Epithelial cell of esophagus (primary cell): ENCODE measurements at regions not wholly inside any gene's neighbourhood (a gene's known extent, or its start where the extent isn't known, plus 50 kb on each side); places are given as distances from the start of the nearest gene placed in this dataset.

Source experiments
- DNase-seq: peaks from one replicate; pipeline ENCODE4 v3.0.0; 2010; ENCODE audit warnings: low read depth
- H3K4me3 ChIP-seq: 2 replicates; pipeline ENCODE4 v1.5.1; 2011; ENCODE audit warnings: mild to moderate bottlenecking, low read length, control low read depth
- TF ChIP-seq, protein P1 (sequence below): IDR thresholded peaks from 2 replicates; pipeline ENCODE4 v1.5.1; 2011; ENCODE audit warnings: low read depth, mild to moderate bottlenecking, low read length, control low read depth, inconsistent platforms; ENCODE audit not compliant: insufficient read depth; ENCODE audit errors: missing control alignments

DNA sequence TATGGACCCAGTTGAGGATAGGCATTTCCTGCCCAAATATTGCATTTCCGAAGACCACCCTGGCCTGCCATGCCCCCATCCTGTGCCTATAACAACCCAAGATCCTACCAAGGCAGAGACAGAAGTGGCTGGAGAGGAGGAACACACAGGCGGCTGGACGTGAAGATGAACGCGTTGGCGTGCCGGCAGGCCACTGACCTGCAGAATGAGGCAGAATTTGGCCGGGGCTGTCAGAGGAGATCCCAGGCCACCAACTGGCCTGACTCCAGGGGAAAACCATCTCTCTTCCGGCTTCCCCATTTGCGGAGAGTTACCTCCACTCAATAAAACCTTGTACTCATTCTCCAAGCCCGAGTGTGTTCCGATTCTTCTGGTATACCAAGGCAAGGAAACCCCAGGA, 1507.5 kb downstream of the EFNA5 start:
- TF ChIP-seq, protein P1, sequence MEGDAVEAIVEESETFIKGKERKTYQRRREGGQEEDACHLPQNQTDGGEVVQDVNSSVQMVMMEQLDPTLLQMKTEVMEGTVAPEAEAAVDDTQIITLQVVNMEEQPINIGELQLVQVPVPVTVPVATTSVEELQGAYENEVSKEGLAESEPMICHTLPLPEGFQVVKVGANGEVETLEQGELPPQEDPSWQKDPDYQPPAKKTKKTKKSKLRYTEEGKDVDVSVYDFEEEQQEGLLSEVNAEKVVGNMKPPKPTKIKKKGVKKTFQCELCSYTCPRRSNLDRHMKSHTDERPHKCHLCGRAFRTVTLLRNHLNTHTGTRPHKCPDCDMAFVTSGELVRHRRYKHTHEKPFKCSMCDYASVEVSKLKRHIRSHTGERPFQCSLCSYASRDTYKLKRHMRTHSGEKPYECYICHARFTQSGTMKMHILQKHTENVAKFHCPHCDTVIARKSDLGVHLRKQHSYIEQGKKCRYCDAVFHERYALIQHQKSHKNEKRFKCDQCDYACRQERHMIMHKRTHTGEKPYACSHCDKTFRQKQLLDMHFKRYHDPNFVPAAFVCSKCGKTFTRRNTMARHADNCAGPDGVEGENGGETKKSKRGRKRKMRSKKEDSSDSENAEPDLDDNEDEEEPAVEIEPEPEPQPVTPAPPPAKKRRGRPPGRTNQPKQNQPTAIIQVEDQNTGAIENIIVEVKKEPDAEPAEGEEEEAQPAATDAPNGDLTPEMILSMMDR = no peak
- DNase-seq = no peak
- no peak overlapping the region for H3K4me3 ChIP-seq

DNA sequence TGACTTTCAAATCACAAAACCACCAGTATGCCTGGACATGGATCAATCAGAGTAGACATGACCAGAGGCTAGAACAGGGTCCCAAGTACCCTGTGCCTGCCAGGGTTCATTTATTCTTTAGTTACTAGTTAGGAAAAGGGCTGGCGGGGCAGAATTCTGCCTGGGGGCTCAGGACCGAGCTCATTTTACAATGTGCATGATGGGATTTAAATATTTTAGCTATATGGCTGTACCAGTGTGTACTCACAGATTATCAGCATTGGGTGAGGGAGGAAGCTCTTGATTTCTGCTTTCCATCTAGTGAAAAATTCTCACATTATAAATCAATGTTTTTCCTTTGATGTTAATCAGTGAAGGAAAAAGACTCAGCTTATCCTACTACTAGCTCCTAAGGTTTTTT, 1511.1 kb downstream of the EFNA5 start:
- no peak overlapping the region for H3K4me3 ChIP-seq
- DNase-seq = no peak
- TF ChIP-seq, protein P1 = no peak

DNA sequence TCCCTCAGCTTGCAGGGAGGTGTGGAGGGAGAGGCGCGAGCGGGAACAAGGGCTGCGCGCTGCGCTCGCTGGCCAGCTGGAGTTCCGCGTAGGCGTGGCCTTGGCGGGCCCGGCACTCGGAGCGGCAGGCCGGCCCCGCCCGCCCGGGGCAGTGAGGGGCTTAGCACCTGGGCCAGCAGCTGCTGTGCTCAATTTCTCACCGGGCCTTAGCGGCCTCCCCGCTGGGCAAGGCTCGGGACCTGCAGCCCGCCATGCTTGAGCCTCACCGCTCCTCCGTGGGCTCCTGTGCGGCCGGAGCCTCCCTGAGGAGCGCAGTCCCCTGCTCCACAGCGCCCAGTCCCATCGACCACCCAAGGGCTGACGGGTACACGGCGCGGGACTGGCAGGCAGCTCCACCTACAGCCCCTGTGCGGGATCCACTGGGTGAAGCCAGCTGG, 1516.4 kb downstream of the EFNA5 start:
- DNase-seq = no peak
- H3K4me3 ChIP-seq = no peak overlapping the region
- TF ChIP-seq, protein P1 = no peak

DNA sequence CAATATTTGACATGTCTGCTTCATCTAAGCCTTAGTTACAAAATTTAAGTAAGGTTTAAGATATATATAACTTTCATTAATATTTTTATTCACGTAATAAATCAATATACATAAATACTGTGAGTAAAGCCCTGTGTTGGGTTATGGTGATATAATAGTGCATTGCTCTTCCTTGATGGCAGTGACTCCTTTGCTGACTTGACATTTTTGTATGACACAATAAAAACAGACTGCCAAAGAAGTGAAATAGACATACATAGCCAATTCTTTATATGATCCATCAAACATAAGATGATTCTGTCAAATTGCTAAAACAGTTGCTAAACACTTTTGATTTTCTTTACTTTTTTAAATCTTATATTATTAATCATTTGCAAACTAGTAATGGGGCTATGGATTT, 1518.2 kb downstream of the EFNA5 start:
- DNase-seq = no peak
- H3K4me3 ChIP-seq = no peak overlapping the region

DNA sequence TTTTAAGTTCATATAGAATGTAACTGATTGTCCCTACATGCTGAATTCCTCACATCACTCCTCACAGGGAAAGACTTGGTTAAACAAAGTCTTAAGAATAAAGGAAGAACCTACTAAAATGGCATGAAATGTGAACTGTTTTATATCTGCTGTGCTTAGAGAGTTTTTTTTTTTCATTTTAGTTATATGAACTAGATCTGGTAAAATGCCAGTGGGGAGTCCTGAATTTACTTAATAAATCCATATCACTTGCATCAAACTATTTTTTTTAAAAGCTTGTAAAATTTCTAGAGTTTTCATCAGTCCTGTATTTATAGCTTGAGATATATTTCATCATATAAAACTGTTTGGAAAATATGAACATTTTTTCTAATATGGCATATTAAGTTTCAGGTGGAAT, 1528.6 kb downstream of the EFNA5 start:
- no peak overlapping the region for H3K4me3 ChIP-seq
- TF ChIP-seq, protein P1 = no peak
- DNase-seq = no peak

More for the DNA sequence above, 1518.2 kb downstream of the EFNA5 start:
- TF ChIP-seq, protein P1 = no peak

DNA sequence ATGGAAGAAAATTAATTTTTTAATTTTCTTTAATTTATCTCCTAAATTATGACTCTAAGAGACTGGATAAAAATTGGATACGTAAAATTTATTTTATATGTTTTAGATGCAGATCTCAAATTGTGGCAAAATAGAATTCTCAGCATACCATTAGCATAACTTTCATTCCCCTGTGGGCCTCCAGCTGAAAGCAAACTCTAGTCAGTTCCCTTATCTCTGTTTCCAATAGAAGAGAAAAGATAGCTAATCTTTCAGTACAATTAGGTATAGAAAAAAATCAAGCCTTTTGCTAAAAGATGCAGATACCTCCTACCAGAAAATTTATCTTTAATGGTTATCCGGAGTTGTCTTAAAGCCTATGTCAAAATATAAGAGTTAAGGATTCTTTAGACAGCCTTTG, 1530.6 kb downstream of the EFNA5 start:
- TF ChIP-seq, protein P1 = no peak
- no peak for DNase-seq

DNA sequence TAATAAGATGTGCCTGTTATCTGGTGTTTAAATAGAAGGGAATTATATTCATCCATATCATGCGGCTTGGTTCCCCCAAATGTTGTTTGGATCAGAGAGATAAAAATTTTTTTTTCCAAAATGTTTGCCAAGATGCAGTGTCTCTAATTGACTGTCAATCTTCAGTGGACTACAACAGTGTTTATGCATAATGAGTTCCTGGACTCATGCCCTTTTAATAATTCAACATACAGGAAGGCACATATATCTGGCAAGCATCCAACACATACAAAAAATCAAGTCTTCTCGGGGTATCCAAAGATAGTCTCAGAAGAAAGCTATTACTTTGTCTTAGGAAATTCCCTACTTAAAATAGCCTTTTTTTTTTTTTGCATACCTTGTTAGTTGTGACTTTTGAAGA, 1534.7 kb downstream of the EFNA5 start:
- DNase-seq = no peak
- TF ChIP-seq, protein P1 = no peak
- H3K4me3 ChIP-seq = no peak overlapping the region

More for the DNA sequence above, 1530.6 kb downstream of the EFNA5 start:
- H3K4me3 ChIP-seq = no peak overlapping the region
